Muscle of leg (tissue), 3 donors: ENCODE measurements at regions not wholly inside any gene's neighbourhood (a gene's known extent, or its start where the extent isn't known, plus 50 kb on each side); places are given as distances from the start of the nearest gene placed in this dataset.

Experiments used
- DNase-seq: peaks from one replicate; pipeline ENCODE4 v3.0.0; 2013
- H3K27ac ChIP-seq: one replicate; pipeline ENCODE4 v1.5.1; 2013; ENCODE audit warnings: mild to moderate bottlenecking, low read length, control low read depth
- H3K27me3 ChIP-seq: one replicate; pipeline ENCODE4 v1.6.1; 2013; ENCODE audit warnings: low read length; ENCODE audit not compliant: control insufficient read depth, insufficient read depth
- H3K36me3 ChIP-seq: one replicate; pipeline ENCODE4 v1.6.1; 2013; ENCODE audit warnings: low read length; ENCODE audit not compliant: control insufficient read depth, insufficient read depth
- H3K4me1 ChIP-seq: one replicate; pipeline ENCODE4 v1.6.1; 2013; ENCODE audit warnings: low read length; ENCODE audit not compliant: control insufficient read depth, insufficient read depth
- H3K4me3 ChIP-seq: one replicate; pipeline ENCODE4 v1.5.1; 2013; ENCODE audit warnings: low read length, control low read depth
- H3K9me3 ChIP-seq: replicated peaks from 2 replicates; pipeline ENCODE4 v1.6.1; 2013; ENCODE audit warnings: low read depth, low read length; ENCODE audit not compliant: control insufficient read depth
- WGBS: methylation state at CpG from one replicate; pipeline ENCODE4 v1.1.5; 2013; ENCODE audit warnings: missing lambda C conversion rate; ENCODE audit not compliant: insufficient coverage; 5-methylcytosine and 5-hydroxymethylcytosine counted together

GRCh38 chr12:85733221-85733840 is 102.9 kb downstream of the RASSF9 start:
- 91% methylated on average over 3 of the region's 5 CpGs for WGBS

GRCh38 chr12:85733984-85734383 is 102.2 kb downstream of the RASSF9 start:
- H3K27ac ChIP-seq = no peak overlapping the region
- WGBS = no CpG with 5 or more reads among the region's 1 CpG
- no peaks in the 10 kb centered on the region for H3K9me3 ChIP-seq

More at GRCh38 chr12:85733221-85733840, 102.9 kb downstream of the RASSF9 start:
- no peaks in the 10 kb centered on the region for H3K9me3 ChIP-seq
- no peaks in the 10 kb centered on the region for H3K4me1 ChIP-seq
- DNase-seq = no peak
- H3K4me3 ChIP-seq = no peak overlapping the region
- H3K36me3 ChIP-seq = no peaks in the 10 kb centered on the region
- H3K27ac ChIP-seq = no peak overlapping the region
- no peaks in the 10 kb centered on the region for H3K27me3 ChIP-seq

DNA sequence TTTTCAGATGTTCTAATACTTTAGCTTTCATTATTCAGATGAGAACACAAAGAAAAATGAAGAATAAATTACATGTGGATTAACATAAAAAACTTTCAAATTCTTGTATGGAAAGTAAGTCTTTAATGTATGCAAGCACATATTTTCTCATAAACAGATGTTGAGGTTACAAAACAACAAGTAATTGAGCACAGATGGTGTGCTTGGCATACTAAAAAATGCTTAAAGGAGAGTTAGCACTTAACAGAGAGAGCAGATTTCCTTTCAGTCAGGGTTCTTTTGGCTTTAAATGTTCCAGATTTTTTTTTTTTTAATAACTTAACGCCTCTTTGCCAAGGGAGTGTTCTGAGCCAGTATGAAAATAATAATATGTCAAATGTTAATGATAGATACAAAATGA is 96.0 kb downstream of the RASSF9 start:
- H3K4me1 ChIP-seq = no peaks in the 10 kb centered on the region
- no peaks in the 10 kb centered on the region for H3K36me3 ChIP-seq
- no peak overlapping the region for H3K4me3 ChIP-seq
- no CpG with 5 or more reads among the region's 1 CpG for WGBS
- no peak overlapping the region for H3K27ac ChIP-seq
- peak; percentile 91 for DNase-seq
- H3K9me3 ChIP-seq = no peaks in the 10 kb centered on the region
- H3K27me3 ChIP-seq = no peaks in the 10 kb centered on the region

More at GRCh38 chr12:85733984-85734383, 102.2 kb downstream of the RASSF9 start:
- no peaks in the 10 kb centered on the region for H3K4me1 ChIP-seq
- DNase-seq = no peak
- no peaks in the 10 kb centered on the region for H3K27me3 ChIP-seq
- no peaks in the 10 kb centered on the region for H3K36me3 ChIP-seq
- H3K4me3 ChIP-seq = no peak overlapping the region

DNA sequence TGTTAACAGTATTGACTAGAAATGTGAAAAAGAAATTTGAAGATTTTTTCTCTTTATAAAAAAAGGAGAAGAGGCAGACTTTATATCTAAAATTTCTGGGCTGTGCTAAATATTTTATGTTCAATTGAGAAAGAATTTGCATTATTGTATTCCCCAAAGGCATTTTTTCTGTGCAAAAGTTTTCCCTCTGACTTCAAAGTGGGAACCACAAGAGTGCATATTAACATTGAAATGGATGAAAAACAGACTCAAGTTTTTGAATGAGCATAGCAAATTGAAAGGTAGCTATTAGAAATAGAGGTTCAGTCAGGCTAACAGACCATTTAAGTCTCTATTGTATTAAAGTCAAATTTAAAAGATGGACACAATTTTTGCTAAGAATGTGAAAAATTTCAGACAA is 95.2 kb downstream of the RASSF9 start:
- Histone ChIP-seq H3K4me1 (no peaks in the 10 kb centered on the region), H3K36me3 (no peaks in the 10 kb centered on the region), H3K27ac (no peak overlapping the region), H3K27me3 (no peaks in the 10 kb centered on the region), H3K9me3 (no peaks in the 10 kb centered on the region), H3K4me3 (no peak overlapping the region)
- DNase-seq = peak; percentile 60

DNA sequence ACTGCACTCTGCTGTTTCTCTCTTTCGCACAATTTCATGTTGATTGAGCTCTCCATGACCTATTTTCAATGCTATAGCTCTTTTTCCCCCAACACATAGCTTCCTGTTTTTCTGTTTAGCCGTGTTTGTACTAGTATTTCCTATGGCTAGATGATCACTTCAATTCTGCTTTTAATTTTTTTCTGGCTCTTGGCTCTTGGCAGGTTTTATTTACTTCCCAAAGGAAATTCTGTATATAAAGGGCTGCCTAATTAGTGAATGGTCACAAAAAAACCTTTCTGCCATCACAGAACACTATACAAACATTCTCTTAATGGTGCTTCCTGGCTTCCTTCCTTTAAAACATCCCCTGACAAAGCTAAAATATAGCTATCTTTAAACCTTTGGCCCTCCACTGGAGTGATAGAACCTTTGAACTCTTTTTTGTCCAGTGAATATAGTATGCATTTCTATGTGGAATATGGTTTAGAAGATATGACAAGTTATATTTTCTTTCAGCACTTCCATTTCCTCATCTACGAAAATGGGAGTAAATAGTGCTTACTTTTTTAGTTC is 88.2 kb downstream of the RASSF9 start:
- no peaks in the 10 kb centered on the region for H3K36me3 ChIP-seq
- H3K27ac ChIP-seq = no peak overlapping the region
- WGBS = no CpG with 5 or more reads among the region's 3 CpGs
- no peaks in the 10 kb centered on the region for H3K4me1 ChIP-seq
- DNase-seq = peak; percentile 47
- no peaks in the 10 kb centered on the region for H3K9me3 ChIP-seq
- no peaks in the 10 kb centered on the region for H3K27me3 ChIP-seq
- H3K4me3 ChIP-seq = no peak overlapping the region
